SU-DHL-6 (cell line): ENCODE measurements at regions not wholly inside any gene's neighbourhood (a gene's known extent, or its start where the extent isn't known, plus 50 kb on each side); places are given as distances from the start of the nearest gene placed in this dataset.

ENCODE experiments used
- H2AFZ ChIP-seq: fragments of 200-600 bp; sonication (generic); 2 replicates; pipeline ENCODE4 v1.6.1; 2014; ENCODE audit warnings: low read depth, mild to moderate bottlenecking, moderate library complexity, mixed read lengths, antibody characterized with exemption, low read length; ENCODE audit not compliant: severe bottlenecking
- H3F3A ChIP-seq: fragments of 200-600 bp; shearing (Covaris generic); 2 replicates; pipeline ENCODE4 v1.6.0; 2016; ENCODE audit warnings: antibody characterized with exemption, mild to moderate bottlenecking; ENCODE audit not compliant: insufficient read depth
- H3K27ac ChIP-seq: fragments of 200-600 bp; sonication (generic); 2 replicates; pipeline ENCODE4 v1.5.1; 2016; ENCODE audit warnings: low read depth, mild to moderate bottlenecking, low read length, moderate library complexity, mixed read lengths
- H3K27me3 ChIP-seq: fragments of 200-600 bp; sonication (generic), shearing (Covaris generic); 2 replicates; pipeline ENCODE4 v1.6.0; 2014; ENCODE audit warnings: mild to moderate bottlenecking, low read length
- H3K36me3 ChIP-seq: fragments of 200-600 bp; sonication (generic); 2 replicates; pipeline ENCODE4 v1.6.1; 2014; ENCODE audit warnings: mild to moderate bottlenecking, low read length, mixed read lengths
- H3K4me2 ChIP-seq: fragments of 300-600, 200-600 bp; shearing (Covaris generic), sonication (generic); 2 replicates; pipeline ENCODE4 v1.6.0; 2014; ENCODE audit warnings: low read length, low read depth, mild to moderate bottlenecking; ENCODE audit not compliant: poor library complexity, severe bottlenecking
- H3K4me3 ChIP-seq: fragments of 200-600 bp; sonication (generic); 2 replicates; pipeline ENCODE4 v1.5.1; 2014; ENCODE audit warnings: antibody characterized with exemption, low read length, mild to moderate bottlenecking, mixed read lengths; ENCODE audit not compliant: insufficient read depth, poor library complexity, severe bottlenecking
- H3K79me2 ChIP-seq: fragments of 200-600 bp; sonication (generic); 2 replicates; pipeline ENCODE4 v1.6.1; 2014; ENCODE audit warnings: mild to moderate bottlenecking, low read length, moderate library complexity; ENCODE audit not compliant: insufficient read depth
- H3K9ac ChIP-seq: fragments of 200-600 bp; sonication (generic); 2 replicates; pipeline ENCODE4 v1.7.0; 2014; ENCODE audit warnings: mild to moderate bottlenecking, low read length
- H3K9me2 ChIP-seq: fragments of 200-600 bp; sonication (generic); replicated peaks from 2 replicates; pipeline ENCODE4 v1.6.1; 2014; ENCODE audit warnings: low read length; ENCODE audit not compliant: insufficient read depth
- H3K9me3 ChIP-seq: fragments of 200-600 bp; sonication (generic); 2 replicates; pipeline ENCODE4 v1.6.1; 2014; ENCODE audit warnings: low read length, mixed read lengths; ENCODE audit not compliant: insufficient read depth
- H4K20me1 ChIP-seq: fragments of 200-600 bp; sonication (generic); 2 replicates; pipeline ENCODE4 v1.6.1; 2014; ENCODE audit warnings: low read depth, mild to moderate bottlenecking, antibody characterized with exemption, low read length, moderate library complexity, mixed read lengths
- EZH2phosphoT487 ChIP-seq: fragments of 200-600 bp; sonication (generic), shearing (Covaris generic); conservative IDR thresholded peaks from 2 replicates; pipeline ENCODE4 v1.6.1; 2018; ENCODE audit warnings: mild to moderate bottlenecking, antibody characterized with exemption, low read length, moderate library complexity, mixed read lengths
- TF ChIP-seq, protein P1 (sequence below): fragments of 200-600 bp; sonication (generic); IDR thresholded peaks from one replicate; pipeline ENCODE4 v1.5.1; 2017; ENCODE audit warnings: antibody characterized with exemption, mild to moderate bottlenecking, low read length, moderate library complexity; ENCODE audit not compliant: insufficient read depth, poor library complexity, severe bottlenecking

DNA sequence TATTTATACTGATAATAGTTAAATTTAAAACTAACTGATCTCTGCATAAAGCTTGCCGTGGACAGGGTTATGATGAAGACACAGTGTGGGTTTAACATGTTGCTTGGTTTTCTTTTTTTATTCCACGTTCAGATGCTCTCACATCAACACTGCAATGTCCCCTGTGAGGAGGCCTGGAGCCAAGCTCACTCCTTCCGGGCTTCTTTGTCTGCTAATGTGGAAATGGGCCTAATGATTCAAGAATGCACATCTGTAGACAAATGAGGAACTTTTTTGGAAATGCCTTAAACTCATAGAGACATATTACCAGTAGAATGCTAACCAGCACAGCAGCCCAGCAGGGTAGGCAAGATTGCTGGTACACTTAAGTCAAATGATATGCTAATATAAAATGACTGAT is 208.0 kb downstream of the GALR1 start:
- Histone ChIP-seq H2AFZ (no peak overlapping the region), H3K9ac (no peak overlapping the region), H3F3A (no peaks in the 10 kb centered on the region), H3K9me3 (no peaks in the 10 kb centered on the region), H3K36me3 (no peaks in the 10 kb centered on the region), H4K20me1 (no peaks in the 10 kb centered on the region), H3K4me2 (no peak overlapping the region), H3K27ac (no peak overlapping the region), H3K9me2 (no peaks in the 10 kb centered on the region), H3K79me2 (no peaks in the 10 kb centered on the region), H3K27me3 (no peaks in the 10 kb centered on the region), H3K4me3 (no peak overlapping the region)
- TF ChIP-seq, protein P1, sequence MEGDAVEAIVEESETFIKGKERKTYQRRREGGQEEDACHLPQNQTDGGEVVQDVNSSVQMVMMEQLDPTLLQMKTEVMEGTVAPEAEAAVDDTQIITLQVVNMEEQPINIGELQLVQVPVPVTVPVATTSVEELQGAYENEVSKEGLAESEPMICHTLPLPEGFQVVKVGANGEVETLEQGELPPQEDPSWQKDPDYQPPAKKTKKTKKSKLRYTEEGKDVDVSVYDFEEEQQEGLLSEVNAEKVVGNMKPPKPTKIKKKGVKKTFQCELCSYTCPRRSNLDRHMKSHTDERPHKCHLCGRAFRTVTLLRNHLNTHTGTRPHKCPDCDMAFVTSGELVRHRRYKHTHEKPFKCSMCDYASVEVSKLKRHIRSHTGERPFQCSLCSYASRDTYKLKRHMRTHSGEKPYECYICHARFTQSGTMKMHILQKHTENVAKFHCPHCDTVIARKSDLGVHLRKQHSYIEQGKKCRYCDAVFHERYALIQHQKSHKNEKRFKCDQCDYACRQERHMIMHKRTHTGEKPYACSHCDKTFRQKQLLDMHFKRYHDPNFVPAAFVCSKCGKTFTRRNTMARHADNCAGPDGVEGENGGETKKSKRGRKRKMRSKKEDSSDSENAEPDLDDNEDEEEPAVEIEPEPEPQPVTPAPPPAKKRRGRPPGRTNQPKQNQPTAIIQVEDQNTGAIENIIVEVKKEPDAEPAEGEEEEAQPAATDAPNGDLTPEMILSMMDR: no peak
- no peak for TF ChIP-seq EZH2phosphoT487

DNA sequence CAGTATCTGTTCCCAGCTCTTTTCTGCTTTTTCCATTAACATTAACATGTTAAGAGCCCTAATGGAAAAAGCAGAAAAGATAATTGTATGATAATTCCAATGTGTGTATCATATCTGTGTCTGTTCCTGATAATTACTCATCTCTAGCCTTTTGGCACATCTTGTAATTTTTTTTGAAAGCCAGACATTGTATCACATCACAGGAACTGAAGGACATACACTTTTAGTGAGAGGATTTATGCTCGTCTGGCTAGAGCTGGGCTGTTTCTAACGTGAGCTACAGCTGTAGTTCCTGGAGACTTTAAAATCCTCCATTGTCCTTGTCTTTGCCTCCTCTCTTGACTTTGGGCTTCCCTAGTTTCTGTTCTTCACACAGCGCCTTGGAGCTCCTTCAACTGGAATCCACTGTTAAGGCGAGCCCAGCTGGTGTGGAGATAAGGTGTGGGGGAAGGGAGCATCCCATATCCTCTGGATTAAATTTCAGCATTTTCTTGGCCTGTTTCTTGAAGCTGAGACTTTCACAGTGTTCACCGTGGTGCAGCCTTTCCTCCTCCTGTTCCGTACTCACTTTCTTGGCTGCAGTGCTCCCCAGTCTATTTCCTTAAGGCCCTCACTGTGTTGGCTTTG is 211.5 kb downstream of the GALR1 start:
- Histone ChIP-seq H3K27ac (no peak overlapping the region), H3F3A (no peaks in the 10 kb centered on the region)
- TF ChIP-seq, protein P1: no peak
- no peak for TF ChIP-seq EZH2phosphoT487

DNA sequence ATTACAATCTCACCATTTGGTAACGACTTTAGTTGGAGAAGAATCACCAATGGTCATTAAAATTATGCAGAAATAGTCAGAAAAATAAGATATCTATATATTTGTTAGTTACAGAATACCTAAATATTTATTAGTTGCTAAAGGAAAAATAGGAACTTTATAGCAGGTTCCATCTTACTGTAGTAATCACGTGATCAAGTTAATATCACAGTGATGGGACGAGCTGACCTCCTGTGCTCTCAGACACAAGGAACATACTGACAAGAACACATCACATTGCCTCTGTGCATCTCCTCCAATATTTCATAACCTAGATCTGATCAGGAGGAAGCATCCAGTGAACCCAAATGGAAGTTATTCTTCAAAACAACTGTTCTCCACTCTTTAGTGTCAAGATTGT is 215.3 kb downstream of the GALR1 start:
- no peak overlapping the region for H3K4me2 ChIP-seq
- H3K4me3 ChIP-seq: no peak overlapping the region
- H3F3A ChIP-seq: no peaks in the 10 kb centered on the region
- no peaks in the 10 kb centered on the region for H3K36me3 ChIP-seq
- H3K27ac ChIP-seq: no peak overlapping the region
- H3K79me2 ChIP-seq: no peaks in the 10 kb centered on the region
- H4K20me1 ChIP-seq: no peaks in the 10 kb centered on the region
- no peaks in the 10 kb centered on the region for H3K27me3 ChIP-seq
- no peak overlapping the region for H2AFZ ChIP-seq
- H3K9me3 ChIP-seq: no peaks in the 10 kb centered on the region
- no peak overlapping the region for H3K9ac ChIP-seq
- TF ChIP-seq, protein P1: no peak
- TF ChIP-seq EZH2phosphoT487: no peak
- no peaks in the 10 kb centered on the region for H3K9me2 ChIP-seq

More for the DNA sequence above, 211.5 kb downstream of the GALR1 start:
- Histone ChIP-seq H3K4me3 (no peak overlapping the region), H3K9me2 (no peaks in the 10 kb centered on the region), H4K20me1 (no peaks in the 10 kb centered on the region), H3K27me3 (no peaks in the 10 kb centered on the region), H3K4me2 (no peak overlapping the region), H3K9me3 (no peaks in the 10 kb centered on the region), H3K79me2 (no peaks in the 10 kb centered on the region), H3K36me3 (no peaks in the 10 kb centered on the region), H2AFZ (no peak overlapping the region), H3K9ac (no peak overlapping the region)
